WTC11 (cell line): ENCODE measurements at regions not wholly inside any gene's neighbourhood (a gene's known extent, or its start where the extent isn't known, plus 50 kb on each side); places are given as distances from the start of the nearest gene placed in this dataset.

Source experiments
- ATAC-seq: fragments of 200-7000 bp; cut with Tn5 transposase; 2 replicates; pipeline ENCODE4 v1.10.0; 2021; ENCODE audit warnings: mild to moderate bottlenecking, moderate library complexity
- CTCF ChIA-PET: fragments of 300-600 bp; sonication (Branson Sonifier 250); formaldehyde crosslinking; loops from one replicate; lab custom pipeline; 2021; ENCODE audit warnings: antibody characterized with exemption; lab: Charles Lee
- POLR2A ChIA-PET: fragments of 350-600 bp; sonication (Branson Sonifier 250); formaldehyde crosslinking; loops from one replicate; lab custom pipeline; 2021; ENCODE audit warnings: antibody characterized with exemption; lab: Charles Lee
- DNase-seq: peaks from one replicate; pipeline ENCODE4 v3.0.0; 2021; ENCODE audit warnings: low spot score
- H3K27ac Mint-ChIP-seq: 2 replicates; pipeline ENCODE4 v1.8.0; 2021; ENCODE audit warnings: mixed read lengths
- H3K27me3 Mint-ChIP-seq: 2 replicates; pipeline ENCODE4 v1.8.0; 2021; ENCODE audit warnings: low read depth, mild to moderate bottlenecking, moderate library complexity, mixed read lengths
- H3K36me3 Mint-ChIP-seq: 2 replicates; pipeline ENCODE4 v1.8.0; 2021; ENCODE audit warnings: mixed read lengths
- H3K4me1 Mint-ChIP-seq: 2 replicates; pipeline ENCODE4 v1.8.0; 2022; ENCODE audit warnings: mixed read lengths
- H3K4me3 Mint-ChIP-seq: 2 replicates; pipeline ENCODE4 v1.8.0; 2021; ENCODE audit warnings: mild to moderate bottlenecking, moderate library complexity, mixed read lengths
- H3K9me3 Mint-ChIP-seq: 2 replicates; pipeline ENCODE4 v1.8.0; 2021; ENCODE audit warnings: mixed read lengths
- ATF3 ChIP-seq: sonication (generic); formaldehyde crosslinking; conservative IDR thresholded peaks from 2 replicates; pipeline ENCODE4 v1.8.1; 2022; ENCODE audit warnings: mild to moderate bottlenecking, missing genetic modification reagents
- CBFB ChIP-seq: sonication (generic); formaldehyde crosslinking; IDR thresholded peaks from 2 replicates; pipeline ENCODE4 v1.8.1; 2022; ENCODE audit warnings: mild to moderate bottlenecking, low read depth, missing genetic modification reagents
- CTCF ChIP-seq: fragments of 200-600 bp; IDR thresholded peaks from 2 replicates; pipeline ENCODE4 v1.8.0; 2022; ENCODE audit warnings: antibody characterized with exemption
- IRF2 ChIP-seq: sonication (generic); formaldehyde crosslinking; IDR thresholded peaks from 2 replicates; pipeline ENCODE4 v1.8.0; 2022; ENCODE audit warnings: low read depth, missing genetic modification reagents, borderline replicate concordance
- RELA ChIP-seq: sonication (generic); formaldehyde crosslinking; IDR thresholded peaks from 2 replicates; pipeline ENCODE4 v1.8.1; 2022; ENCODE audit warnings: missing genetic modification reagents, mild to moderate bottlenecking, borderline replicate concordance
- TEAD4 ChIP-seq: sonication (generic); formaldehyde crosslinking; IDR thresholded peaks from 2 replicates; pipeline ENCODE4 v1.8.0; 2022; ENCODE audit warnings: mild to moderate bottlenecking, missing genetic modification reagents
- ZNF138 ChIP-seq: sonication (generic); formaldehyde crosslinking; conservative IDR thresholded peaks from 2 replicates; pipeline ENCODE4 v1.8.1; 2022; ENCODE audit warnings: mild to moderate bottlenecking, moderate library complexity, missing genetic modification reagents
- ZNF219 ChIP-seq: sonication (generic); formaldehyde crosslinking; IDR thresholded peaks from 2 replicates; pipeline ENCODE4 v1.8.0; 2023; ENCODE audit warnings: missing genetic modification reagents, mild to moderate bottlenecking, borderline replicate concordance
- ZNF317 ChIP-seq: sonication (generic); formaldehyde crosslinking; IDR thresholded peaks from 2 replicates; pipeline ENCODE4 v1.8.1; 2023; ENCODE audit warnings: low read depth, mild to moderate bottlenecking, moderate library complexity, missing genetic modification reagents, borderline replicate concordance
- ZNF396 ChIP-seq: fragments of 250-450 bp; sonication (Bioruptor Pico); IDR thresholded peaks from 2 replicates; pipeline ENCODE4 v1.8.0; 2021; ENCODE audit warnings: mild to moderate bottlenecking, moderate library complexity, borderline replicate concordance
- ZNF416 ChIP-seq: fragments of 250-450 bp; sonication (Bioruptor Pico); IDR thresholded peaks from 2 replicates; pipeline ENCODE4 v1.9.0; 2021; ENCODE audit warnings: mild to moderate bottlenecking, inconsistent platforms
- TF ChIP-seq, protein P1 (sequence below): sonication (generic); formaldehyde crosslinking; IDR thresholded peaks from 2 replicates; pipeline ENCODE4 v1.8.0; 2023; ENCODE audit warnings: missing genetic modification reagents
- TF ChIP-seq, protein P2 (sequence below): fragments of 250-450 bp; sonication (Bioruptor Pico); IDR thresholded peaks from 2 replicates; pipeline ENCODE4 v2.1.2; 2022; ENCODE audit warnings: mild to moderate bottlenecking, moderate library complexity
- TF ChIP-seq, protein P3 (sequence below): sonication (generic); formaldehyde crosslinking; IDR thresholded peaks from 2 replicates; pipeline ENCODE4 v1.8.1; 2023; ENCODE audit warnings: mild to moderate bottlenecking, missing genetic modification reagents
- TF ChIP-seq, protein P4 (sequence below): sonication (generic); formaldehyde crosslinking; IDR thresholded peaks from 2 replicates; pipeline ENCODE4 v1.8.1; 2023; ENCODE audit warnings: mild to moderate bottlenecking, missing genetic modification reagents, moderate library complexity
- TF ChIP-seq, protein P5 (sequence below): sonication (generic); formaldehyde crosslinking; IDR thresholded peaks from 2 replicates; pipeline ENCODE4 v1.8.0; 2022; ENCODE audit warnings: mild to moderate bottlenecking, missing genetic modification reagents

- peaks cover 9% of the 10 kb centered on the region; the same call in 1 of the 2 replicates for H3K4me1 Mint-ChIP-seq
- TF ChIP-seq ZNF138 (CRISPR knock-in tag) = no peak
- TF ChIP-seq, protein P1, sequence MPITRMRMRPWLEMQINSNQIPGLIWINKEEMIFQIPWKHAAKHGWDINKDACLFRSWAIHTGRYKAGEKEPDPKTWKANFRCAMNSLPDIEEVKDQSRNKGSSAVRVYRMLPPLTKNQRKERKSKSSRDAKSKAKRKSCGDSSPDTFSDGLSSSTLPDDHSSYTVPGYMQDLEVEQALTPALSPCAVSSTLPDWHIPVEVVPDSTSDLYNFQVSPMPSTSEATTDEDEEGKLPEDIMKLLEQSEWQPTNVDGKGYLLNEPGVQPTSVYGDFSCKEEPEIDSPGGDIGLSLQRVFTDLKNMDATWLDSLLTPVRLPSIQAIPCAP (CRISPR knock-in tag) = no peak
- TF ChIP-seq, protein P2, sequence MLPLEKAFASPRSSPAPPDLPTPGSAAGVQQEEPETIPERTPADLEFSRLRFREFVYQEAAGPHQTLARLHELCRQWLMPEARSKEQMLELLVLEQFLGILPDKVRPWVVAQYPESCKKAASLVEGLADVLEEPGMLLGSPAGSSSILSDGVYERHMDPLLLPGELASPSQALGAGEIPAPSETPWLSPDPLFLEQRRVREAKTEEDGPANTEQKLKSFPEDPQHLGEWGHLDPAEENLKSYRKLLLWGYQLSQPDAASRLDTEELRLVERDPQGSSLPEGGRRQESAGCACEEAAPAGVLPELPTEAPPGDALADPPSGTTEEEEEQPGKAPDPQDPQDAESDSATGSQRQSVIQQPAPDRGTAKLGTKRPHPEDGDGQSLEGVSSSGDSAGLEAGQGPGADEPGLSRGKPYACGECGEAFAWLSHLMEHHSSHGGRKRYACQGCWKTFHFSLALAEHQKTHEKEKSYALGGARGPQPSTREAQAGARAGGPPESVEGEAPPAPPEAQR (CRISPR knock-in tag) = no peak
- TF ChIP-seq, protein P3, sequence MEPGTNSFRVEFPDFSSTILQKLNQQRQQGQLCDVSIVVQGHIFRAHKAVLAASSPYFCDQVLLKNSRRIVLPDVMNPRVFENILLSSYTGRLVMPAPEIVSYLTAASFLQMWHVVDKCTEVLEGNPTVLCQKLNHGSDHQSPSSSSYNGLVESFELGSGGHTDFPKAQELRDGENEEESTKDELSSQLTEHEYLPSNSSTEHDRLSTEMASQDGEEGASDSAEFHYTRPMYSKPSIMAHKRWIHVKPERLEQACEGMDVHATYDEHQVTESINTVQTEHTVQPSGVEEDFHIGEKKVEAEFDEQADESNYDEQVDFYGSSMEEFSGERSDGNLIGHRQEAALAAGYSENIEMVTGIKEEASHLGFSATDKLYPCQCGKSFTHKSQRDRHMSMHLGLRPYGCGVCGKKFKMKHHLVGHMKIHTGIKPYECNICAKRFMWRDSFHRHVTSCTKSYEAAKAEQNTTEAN (CRISPR knock-in tag) = no peak
- TF ChIP-seq ZNF416 (CRISPR knock-in tag) = no peak
- peaks cover 4% of the 10 kb centered on the region; the same call in 1 of the 2 replicates for H3K9me3 Mint-ChIP-seq
- H3K27ac Mint-ChIP-seq = no peak overlapping the region
- H3K27me3 Mint-ChIP-seq = no peaks in the 10 kb centered on the region
- POLR2A ChIA-PET = no interaction called here
- ATAC-seq (no peak), DNase-seq (no peak)
- CTCF ChIA-PET = no interaction called here
- no peaks in the 10 kb centered on the region for H3K36me3 Mint-ChIP-seq
- no peak overlapping the region for H3K4me3 Mint-ChIP-seq
These were observed 300.4 kb downstream of the SNAPC1 start for GRCh38 chr14:62062645-62063044.

- no peaks in the 10 kb centered on the region for H3K27me3 Mint-ChIP-seq
- CTCF ChIA-PET = interaction anchor here (1.6 kb wide), 1 partner anchor 140 kb away, joined by 6 read pairs; no protein-coding TSS in a partner anchor
- ATAC-seq = peak; percentile 81
These were observed 302.6 kb downstream of the SNAPC1 start for GRCh38 chr14:62064751-62065323.

DNA sequence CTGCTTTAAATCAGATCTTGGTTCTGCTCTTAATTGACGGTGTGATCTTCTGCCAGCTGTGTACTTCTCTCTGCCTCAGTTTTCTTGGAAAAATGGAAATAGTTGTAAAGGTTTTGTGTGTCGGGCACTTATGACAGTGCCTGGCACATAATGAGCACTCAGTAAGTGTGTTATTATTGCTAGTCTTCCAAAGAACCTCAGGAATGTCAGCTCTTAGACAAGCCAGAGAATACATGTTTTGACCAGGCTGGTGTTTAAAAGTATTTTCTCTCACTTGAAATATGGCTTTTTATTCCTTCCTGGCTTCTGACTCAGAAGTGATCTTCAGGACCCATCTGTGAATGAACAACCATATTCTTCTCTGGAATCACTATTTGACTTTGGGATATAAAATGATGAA, 304.1 kb downstream of the SNAPC1 start:
- no peaks in the 10 kb centered on the region for H3K27me3 Mint-ChIP-seq
- POLR2A ChIA-PET = no interaction called here
- H3K9me3 Mint-ChIP-seq = no peaks in the 10 kb centered on the region
- CTCF ChIA-PET = no interaction called here
- ATAC-seq (no peak), DNase-seq (no peak)
- no peak for TF ChIP-seq ZNF219
- TF ChIP-seq, protein P2 (CRISPR knock-in tag) = no peak
- no peak for TF ChIP-seq ATF3
- no peak for TF ChIP-seq RELA (CRISPR knock-in tag)
- no peak for TF ChIP-seq IRF2
- H3K4me1 Mint-ChIP-seq = peaks cover 9% of the 10 kb centered on the region; the same call in 1 of the 2 replicates
- H3K27ac Mint-ChIP-seq = no peak overlapping the region
- H3K36me3 Mint-ChIP-seq = no peaks in the 10 kb centered on the region
- H3K4me3 Mint-ChIP-seq = no peak overlapping the region

More at GRCh38 chr14:62064751-62065323, 302.6 kb downstream of the SNAPC1 start:
- Mint-ChIP-seq H3K4me1 (peaks cover 9% of the 10 kb centered on the region; the same call in 1 of the 2 replicates), H3K27ac (no peak overlapping the region), H3K36me3 (no peaks in the 10 kb centered on the region), H3K9me3 (no peaks in the 10 kb centered on the region), H3K4me3 (no peak overlapping the region)
- POLR2A ChIA-PET = no interaction called here
- TF ChIP-seq ZNF396 (CRISPR knock-in tag) = no peak
- DNase-seq = no peak

GRCh38 chr14:62071039-62071438, 308.8 kb downstream of the SNAPC1 start:
- Mint-ChIP-seq H3K27ac (no peak overlapping the region), H3K4me1 (peaks cover 5% of the 10 kb centered on the region; the same call in 1 of the 2 replicates), H3K9me3 (no peaks in the 10 kb centered on the region), H3K27me3 (no peaks in the 10 kb centered on the region), H3K4me3 (no peak overlapping the region), H3K36me3 (no peaks in the 10 kb centered on the region)
- no peak for DNase-seq
- ATAC-seq = no peak
- POLR2A ChIA-PET = interaction anchor here (1.0 kb wide), 1 partner anchor 15 kb away, joined by 4 read pairs; no protein-coding TSS in a partner anchor
- CTCF ChIA-PET = no interaction called here
- no peak for TF ChIP-seq TEAD4 (CRISPR knock-in tag)
- no peak for TF ChIP-seq CBFB (CRISPR knock-in tag)
- TF ChIP-seq CTCF = no peak
- TF ChIP-seq, protein P4, sequence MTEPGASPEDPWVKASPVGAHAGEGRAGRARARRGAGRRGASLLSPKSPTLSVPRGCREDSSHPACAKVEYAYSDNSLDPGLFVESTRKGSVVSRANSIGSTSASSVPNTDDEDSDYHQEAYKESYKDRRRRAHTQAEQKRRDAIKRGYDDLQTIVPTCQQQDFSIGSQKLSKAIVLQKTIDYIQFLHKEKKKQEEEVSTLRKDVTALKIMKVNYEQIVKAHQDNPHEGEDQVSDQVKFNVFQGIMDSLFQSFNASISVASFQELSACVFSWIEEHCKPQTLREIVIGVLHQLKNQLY (CRISPR knock-in tag) = no peak
- TF ChIP-seq, protein P5, sequence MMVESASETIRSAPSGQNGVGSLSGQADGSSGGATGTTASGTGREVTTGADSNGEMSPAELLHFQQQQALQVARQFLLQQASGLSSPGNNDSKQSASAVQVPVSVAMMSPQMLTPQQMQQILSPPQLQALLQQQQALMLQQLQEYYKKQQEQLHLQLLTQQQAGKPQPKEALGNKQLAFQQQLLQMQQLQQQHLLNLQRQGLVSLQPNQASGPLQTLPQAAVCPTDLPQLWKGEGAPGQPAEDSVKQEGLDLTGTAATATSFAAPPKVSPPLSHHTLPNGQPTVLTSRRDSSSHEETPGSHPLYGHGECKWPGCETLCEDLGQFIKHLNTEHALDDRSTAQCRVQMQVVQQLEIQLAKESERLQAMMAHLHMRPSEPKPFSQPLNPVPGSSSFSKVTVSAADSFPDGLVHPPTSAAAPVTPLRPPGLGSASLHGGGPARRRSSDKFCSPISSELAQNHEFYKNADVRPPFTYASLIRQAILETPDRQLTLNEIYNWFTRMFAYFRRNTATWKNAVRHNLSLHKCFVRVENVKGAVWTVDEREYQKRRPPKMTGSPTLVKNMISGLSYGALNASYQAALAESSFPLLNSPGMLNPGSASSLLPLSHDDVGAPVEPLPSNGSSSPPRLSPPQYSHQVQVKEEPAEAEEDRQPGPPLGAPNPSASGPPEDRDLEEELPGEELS = no peak
- TF ChIP-seq ZNF317 (CRISPR knock-in tag) = no peak
- no peak for TF ChIP-seq ZNF396 (CRISPR knock-in tag)
